Loucy (cell line): ENCODE measurements at regions not wholly inside any gene's neighbourhood (a gene's known extent, or its start where the extent isn't known, plus 50 kb on each side); places are given as distances from the start of the nearest gene placed in this dataset.

ENCODE experiments used
- H2AFZ ChIP-seq: fragments of 200-600 bp; sonication (generic); 2 replicates; pipeline ENCODE4 v1.6.0; 2016; ENCODE audit warnings: antibody characterized with exemption, mild to moderate bottlenecking, low read length, moderate library complexity
- H3F3A ChIP-seq: fragments of 200-600 bp; 2 replicates; pipeline ENCODE4 v1.6.0; 2016; ENCODE audit warnings: antibody characterized with exemption, low read depth, mild to moderate bottlenecking
- H3K27me3 ChIP-seq: fragments of 200-600 bp; sonication (generic); 2 replicates; pipeline ENCODE4 v1.6.1; 2014; ENCODE audit warnings: low read length, mild to moderate bottlenecking; ENCODE audit not compliant: insufficient read depth, poor library complexity, severe bottlenecking
- H3K36me3 ChIP-seq: fragments of 200-600 bp; sonication (generic); 2 replicates; pipeline ENCODE4 v1.6.1; 2016; ENCODE audit warnings: low read length; ENCODE audit not compliant: insufficient read depth
- H3K4me1 ChIP-seq: fragments of 200-600 bp; sonication (generic); 2 replicates; pipeline ENCODE4 v1.5.1; 2014; ENCODE audit warnings: low read length, mild to moderate bottlenecking; ENCODE audit not compliant: insufficient read depth, poor library complexity, severe bottlenecking
- H3K4me2 ChIP-seq: fragments of 200-600 bp; sonication (generic); 2 replicates; pipeline ENCODE4 v1.6.0; 2014; ENCODE audit warnings: antibody characterized with exemption, low read length, low read depth, mild to moderate bottlenecking; ENCODE audit not compliant: poor library complexity, severe bottlenecking
- H3K4me3 ChIP-seq: fragments of 200-600 bp; sonication (generic); 2 replicates; pipeline ENCODE4 v1.5.1; 2014; ENCODE audit warnings: low read length, mild to moderate bottlenecking, mixed read lengths; ENCODE audit not compliant: poor library complexity, severe bottlenecking
- H3K79me2 ChIP-seq: fragments of 200-600 bp; sonication (generic); 2 replicates; pipeline ENCODE4 v1.6.1; 2014; ENCODE audit warnings: low read length; ENCODE audit not compliant: insufficient read depth
- H3K9ac ChIP-seq: fragments of 200-600 bp; sonication (generic); 2 replicates; pipeline ENCODE4 v1.6.0; 2014; ENCODE audit warnings: mild to moderate bottlenecking, low read depth, low read length, moderate library complexity; ENCODE audit not compliant: poor library complexity, severe bottlenecking
- H3K9me2 ChIP-seq: fragments of 200-600 bp; sonication (generic); replicated peaks from 2 replicates; pipeline ENCODE4 v1.6.1; 2016; ENCODE audit warnings: low read depth, low read length, mixed read lengths
- H3K9me3 ChIP-seq: fragments of 200-600 bp; sonication (generic); 2 replicates; pipeline ENCODE4 v1.6.1; 2014; ENCODE audit warnings: mild to moderate bottlenecking, antibody characterized with exemption, low read length, low read depth; ENCODE audit not compliant: insufficient read depth
- H4K20me1 ChIP-seq: fragments of 200-600 bp; sonication (generic); 2 replicates; pipeline ENCODE4 v1.6.0; 2014; ENCODE audit warnings: antibody characterized with exemption, low read length, mild to moderate bottlenecking; ENCODE audit not compliant: insufficient read depth, poor library complexity, severe bottlenecking
- CTCF ChIP-seq: fragments of 200-600 bp; sonication (generic); conservative IDR thresholded peaks from 2 replicates; pipeline ENCODE4 v1.5.1; 2014; ENCODE audit warnings: mild to moderate bottlenecking, antibody characterized with exemption, low read length
- EZH2phosphoT487 ChIP-seq: fragments of 200-600 bp; IDR thresholded peaks from 2 replicates; pipeline ENCODE4 v1.6.1; 2018; ENCODE audit warnings: antibody characterized with exemption, mild to moderate bottlenecking, moderate library complexity, borderline replicate concordance

GRCh38 chr1:189868021-189868420, 609.6 kb downstream of the BRINP3 start:
- Histone ChIP-seq H3K4me3 (no peak overlapping the region), H3K4me1 (no peaks in the 10 kb centered on the region), H2AFZ (no peak overlapping the region), H3K36me3 (no peaks in the 10 kb centered on the region), H3K9ac (no peak overlapping the region), H3K9me2 (no peaks in the 10 kb centered on the region), H3K79me2 (no peaks in the 10 kb centered on the region), H3K27me3 (no peaks in the 10 kb centered on the region), H4K20me1 (no peaks in the 10 kb centered on the region), H3K9me3 (no peaks in the 10 kb centered on the region), H3K4me2 (no peak overlapping the region), H3F3A (no peaks in the 10 kb centered on the region)
- TF ChIP-seq EZH2phosphoT487 = no peak
- no peak for TF ChIP-seq CTCF

- no peak overlapping the region for H2AFZ ChIP-seq
- H3K79me2 ChIP-seq = no peaks in the 10 kb centered on the region
- no peak overlapping the region for H3K9ac ChIP-seq
- no peak overlapping the region for H3K4me2 ChIP-seq
- H4K20me1 ChIP-seq = no peaks in the 10 kb centered on the region
- no peak overlapping the region for H3K4me3 ChIP-seq
- no peaks in the 10 kb centered on the region for H3K9me3 ChIP-seq
- no peaks in the 10 kb centered on the region for H3K27me3 ChIP-seq
- TF ChIP-seq EZH2phosphoT487 (no peak), CTCF (no peak)
- no peaks in the 10 kb centered on the region for H3K4me1 ChIP-seq
- H3F3A ChIP-seq = no peaks in the 10 kb centered on the region
- no peaks in the 10 kb centered on the region for H3K9me2 ChIP-seq
- no peaks in the 10 kb centered on the region for H3K36me3 ChIP-seq
Measured at GRCh38 chr1:189874715-189875435, 602.8 kb downstream of the BRINP3 start.

GRCh38 chr1:189880135-189880534, 597.5 kb downstream of the BRINP3 start:
- Histone ChIP-seq H3K36me3 (no peaks in the 10 kb centered on the region), H3K27me3 (no peaks in the 10 kb centered on the region), H3K4me1 (no peaks in the 10 kb centered on the region), H3K9ac (no peak overlapping the region), H3K4me3 (no peak overlapping the region), H2AFZ (no peak overlapping the region), H3K4me2 (no peak overlapping the region), H3K79me2 (no peaks in the 10 kb centered on the region), H3K9me2 (no peaks in the 10 kb centered on the region), H3K9me3 (no peaks in the 10 kb centered on the region), H3F3A (no peaks in the 10 kb centered on the region), H4K20me1 (no peaks in the 10 kb centered on the region)
- TF ChIP-seq CTCF = no peak
- TF ChIP-seq EZH2phosphoT487 = no peak
